ENCODE measurements at regions not wholly inside any gene's neighbourhood (a gene's known extent, or its start where the extent isn't known, plus 50 kb on each side); places are given as distances from the start of the nearest gene placed in this dataset.
A peak's percentile ranks its signal among the peaks of the same experiment; 100 is the strongest.
"Not testable (repeated sequence)": the region's sequence is repeated elsewhere in the genome, so short reads cannot be mapped to it uniquely, and the experiment has no call there.

GRCh38 chr3:192968901-192969300 is 51.2 kb upstream of the MB21D2 start:
- DNase-seq, result not testable (repeated sequence)

- DNase-seq, result no peak
Observed at GRCh38 chr3:192980632-192981031, 63.0 kb upstream of the MB21D2 start.

- DNase-seq, result no peak
Observed at GRCh38 chr3:192986379-192986778, 68.7 kb upstream of the MB21D2 start.

- DNase-seq, result no peak
Observed at GRCh38 chr3:192991356-192991755, 73.7 kb upstream of the MB21D2 start.

- no peak for DNase-seq
Observed at GRCh38 chr3:192992361-192992760, 74.7 kb upstream of the MB21D2 start.

- no peak for DNase-seq
Observed at GRCh38 chr3:192993411-192993810, 75.8 kb upstream of the MB21D2 start.

GRCh38 chr3:193001113-193001512 is 83.5 kb upstream of the MB21D2 start:
- not testable (repeated sequence) for DNase-seq

GRCh38 chr3:193003624-193004023 is 86.0 kb upstream of the MB21D2 start:
- DNase-seq, result not testable (repeated sequence)

GRCh38 chr3:193008654-193009053 is 91.0 kb upstream of the MB21D2 start:
- DNase-seq, result no peak

- DNase-seq, result no peak
Observed at GRCh38 chr3:193010191-193010590, 92.5 kb upstream of the MB21D2 start.

GRCh38 chr3:193011958-193012357 is 94.3 kb upstream of the MB21D2 start:
- no peak for DNase-seq

- DNase-seq, result no peak
Observed at GRCh38 chr3:193014902-193015301, 97.2 kb upstream of the MB21D2 start.

GRCh38 chr3:193016437-193016901 is 98.8 kb upstream of the MB21D2 start:
- no peak for DNase-seq

- no peak for DNase-seq
Observed at GRCh38 chr3:193021506-193022010, 103.9 kb upstream of the MB21D2 start.

GRCh38 chr3:193023218-193023617 is 105.6 kb upstream of the MB21D2 start:
- no peak for DNase-seq

- no peak for DNase-seq
Observed at GRCh38 chr3:193028258-193028657, 110.6 kb upstream of the MB21D2 start.

GRCh38 chr3:193029800-193030199 is 112.1 kb upstream of the MB21D2 start:
- no peak for DNase-seq

- DNase-seq, result no peak
Observed at GRCh38 chr3:193030276-193030675, 112.6 kb upstream of the MB21D2 start.

GRCh38 chr3:193031911-193032310 is 114.3 kb upstream of the MB21D2 start:
- DNase-seq, result no peak

GRCh38 chr3:193033226-193033780 is 115.6 kb upstream of the MB21D2 start:
- no peak for DNase-seq

- DNase-seq, result not testable (repeated sequence)
Observed at GRCh38 chr3:193037828-193038227, 120.2 kb upstream of the MB21D2 start.

GRCh38 chr3:193039058-193039457 is 121.4 kb upstream of the MB21D2 start:
- no peak for DNase-seq

- DNase-seq, result peak; percentile 3
Observed at GRCh38 chr3:193040836-193041672, 123.4 kb upstream of the MB21D2 start.

- no peak for DNase-seq
Observed at GRCh38 chr3:193046371-193046770, 128.7 kb upstream of the MB21D2 start.
